ENCODE measurements at regions not wholly inside any gene's neighbourhood (a gene's known extent, or its start where the extent isn't known, plus 50 kb on each side); places are given as distances from the start of the nearest gene placed in this dataset.

- TF ChIP-seq, protein P1, sequence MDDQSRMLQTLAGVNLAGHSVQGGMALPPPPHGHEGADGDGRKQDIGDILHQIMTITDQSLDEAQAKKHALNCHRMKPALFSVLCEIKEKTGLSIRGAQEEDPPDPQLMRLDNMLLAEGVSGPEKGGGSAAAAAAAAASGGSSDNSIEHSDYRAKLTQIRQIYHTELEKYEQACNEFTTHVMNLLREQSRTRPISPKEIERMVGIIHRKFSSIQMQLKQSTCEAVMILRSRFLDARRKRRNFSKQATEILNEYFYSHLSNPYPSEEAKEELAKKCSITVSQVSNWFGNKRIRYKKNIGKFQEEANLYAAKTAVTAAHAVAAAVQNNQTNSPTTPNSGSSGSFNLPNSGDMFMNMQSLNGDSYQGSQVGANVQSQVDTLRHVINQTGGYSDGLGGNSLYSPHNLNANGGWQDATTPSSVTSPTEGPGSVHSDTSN (IDR thresholded peaks at IDR 0.05; ENCODE audit: insufficient replicate concordance, low read depth, low read length) = no peak
Observed at GRCh38 chr9:30410273-30410672, 1974.2 kb upstream of the ACO1 start (continued).

DNA sequence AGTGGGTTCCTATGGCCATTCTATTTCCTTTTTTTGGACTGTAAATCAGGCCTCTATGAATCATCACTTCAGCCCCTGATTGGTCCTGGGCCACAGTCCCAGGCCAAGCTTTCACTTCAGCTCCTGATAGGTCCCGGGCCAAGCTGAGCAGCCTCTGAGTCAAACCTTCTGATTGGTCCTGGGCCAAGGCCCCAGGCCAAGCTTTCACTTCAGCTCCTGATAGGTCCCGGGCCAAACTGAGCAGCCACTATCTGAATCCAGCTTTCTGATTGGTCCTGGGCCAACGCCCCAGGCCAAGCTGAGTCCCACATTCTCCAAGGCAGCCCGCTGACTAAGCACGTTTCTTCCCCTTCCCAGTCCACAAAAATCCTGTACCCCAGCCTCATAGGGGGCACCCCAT lies 1972.9 kb upstream of the ACO1 start:
- ChIA-PET POLR2A (no interaction called here), CTCF (no interaction called here), RAD21 (ENCODE audit: unreplicated experiment) (no interaction called here), SMC1A (ENCODE audit: uncharacterized antibody, unreplicated experiment) (no interaction called here)
- WGBS (ENCODE audit: insufficient coverage, insufficient replicate concordance, low lambda C conversion rate, missing lambda C conversion rate) = 9% methylated on average over 5 of the region's 5 CpGs
- no peak overlapping the region for H3K4me2 ChIP-seq (ENCODE audit: control insufficient read depth, insufficient read depth)
- H3K27me3 ChIP-seq (replicated peaks in 1 of 2; ENCODE audit: control insufficient read depth in 2 of 2, insufficient read depth in 2 of 2, low read length in 1 of 2) = no peaks in the 10 kb centered on the region
- intact Hi-C loops (cut with micrococcal nuclease; ENCODE audit: unreplicated experiment) = no loop called here
- no peak for DNase-seq (ENCODE audit: low read depth, low spot score)
- H3K4me3 ChIP-seq = no peak overlapping the region
- H2AFZ ChIP-seq (ENCODE audit: control insufficient read depth, low read depth, low read length) = no peak overlapping the region
- no peaks in the 10 kb centered on the region for H3K4me1 ChIP-seq (ENCODE audit: control insufficient read depth, insufficient read depth, low read length)
- ATAC-seq = peak; percentile 38; the same call in 2 of the 3 replicates
- in situ Hi-C loops (cut with MboI) = no loop called here
- no peak for TF ChIP-seq MXI1 (IDR thresholded peaks at IDR 0.05; ENCODE audit: low read depth, low read length)
- TF ChIP-seq, protein P2, sequence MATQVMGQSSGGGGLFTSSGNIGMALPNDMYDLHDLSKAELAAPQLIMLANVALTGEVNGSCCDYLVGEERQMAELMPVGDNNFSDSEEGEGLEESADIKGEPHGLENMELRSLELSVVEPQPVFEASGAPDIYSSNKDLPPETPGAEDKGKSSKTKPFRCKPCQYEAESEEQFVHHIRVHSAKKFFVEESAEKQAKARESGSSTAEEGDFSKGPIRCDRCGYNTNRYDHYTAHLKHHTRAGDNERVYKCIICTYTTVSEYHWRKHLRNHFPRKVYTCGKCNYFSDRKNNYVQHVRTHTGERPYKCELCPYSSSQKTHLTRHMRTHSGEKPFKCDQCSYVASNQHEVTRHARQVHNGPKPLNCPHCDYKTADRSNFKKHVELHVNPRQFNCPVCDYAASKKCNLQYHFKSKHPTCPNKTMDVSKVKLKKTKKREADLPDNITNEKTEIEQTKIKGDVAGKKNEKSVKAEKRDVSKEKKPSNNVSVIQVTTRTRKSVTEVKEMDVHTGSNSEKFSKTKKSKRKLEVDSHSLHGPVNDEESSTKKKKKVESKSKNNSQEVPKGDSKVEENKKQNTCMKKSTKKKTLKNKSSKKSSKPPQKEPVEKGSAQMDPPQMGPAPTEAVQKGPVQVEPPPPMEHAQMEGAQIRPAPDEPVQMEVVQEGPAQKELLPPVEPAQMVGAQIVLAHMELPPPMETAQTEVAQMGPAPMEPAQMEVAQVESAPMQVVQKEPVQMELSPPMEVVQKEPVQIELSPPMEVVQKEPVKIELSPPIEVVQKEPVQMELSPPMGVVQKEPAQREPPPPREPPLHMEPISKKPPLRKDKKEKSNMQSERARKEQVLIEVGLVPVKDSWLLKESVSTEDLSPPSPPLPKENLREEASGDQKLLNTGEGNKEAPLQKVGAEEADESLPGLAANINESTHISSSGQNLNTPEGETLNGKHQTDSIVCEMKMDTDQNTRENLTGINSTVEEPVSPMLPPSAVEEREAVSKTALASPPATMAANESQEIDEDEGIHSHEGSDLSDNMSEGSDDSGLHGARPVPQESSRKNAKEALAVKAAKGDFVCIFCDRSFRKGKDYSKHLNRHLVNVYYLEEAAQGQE (IDR thresholded peaks at IDR 0.05; ENCODE audit: low read depth, low read length) = no peak
- no peak for TF ChIP-seq ELK1 (IDR thresholded peaks at IDR 0.05; ENCODE audit: low read depth, low read length)
- TF ChIP-seq ZSCAN29 (IDR thresholded peaks at IDR 0.05) = no peak
- TF ChIP-seq STAT3 (IDR thresholded peaks at IDR 0.05; ENCODE audit: low read depth, low read length) = no peak
- no peak for TF ChIP-seq JUND (IDR thresholded peaks at IDR 0.05; ENCODE audit: low read depth, low read length)
- no peaks in the 10 kb centered on the region for H4K20me1 ChIP-seq (ENCODE audit: control insufficient read depth, insufficient read depth)
- no peaks in the 10 kb centered on the region for H3K36me3 ChIP-seq (ENCODE audit: control insufficient read depth in 2 of 2, insufficient read depth in 2 of 2, low read length in 1 of 2)
- H3K9me3 ChIP-seq (replicated peaks; ENCODE audit: control insufficient read depth, insufficient read depth, low read length) = no peaks in the 10 kb centered on the region; the same call in 2 of the 3 replicates
- BruUV-seq (replicated peaks) = no TSS peak
- H3K27ac ChIP-seq (ENCODE audit: control insufficient read depth, insufficient read depth) = no peak overlapping the region
- no peak overlapping the region for H3K9ac ChIP-seq (ENCODE audit: control insufficient read depth, insufficient read depth, low read length)
- no peak for FAIRE-seq
- no peaks in the 10 kb centered on the region for H3K79me2 ChIP-seq (ENCODE audit: control insufficient read depth, insufficient read depth, low read length)
